Lower leg skin (tissue), 3 donors: ENCODE measurements at regions not wholly inside any gene's neighbourhood (a gene's known extent, or its start where the extent isn't known, plus 50 kb on each side); places are given as distances from the start of the nearest gene placed in this dataset.

Experiments
- POLR2A ChIP-seq, 2 donors: fragments of 450-650 bp; IDR thresholded peaks; one replicate each; pipeline ENCODE4 v1.6.1; 2016 to 2017; ENCODE audit warnings: antibody characterized with exemption in 2 of 2, mild to moderate bottlenecking in 1 of 2, moderate library complexity in 1 of 2
- TF ChIP-seq, protein P1 (sequence below), 3 donors: fragments of 450-650 bp; IDR thresholded peaks; one replicate each; pipeline ENCODE4 v1.5.1; 2016; ENCODE audit warnings: antibody characterized with exemption in 3 of 3, mild to moderate bottlenecking in 3 of 3, moderate library complexity in 2 of 3

DNA sequence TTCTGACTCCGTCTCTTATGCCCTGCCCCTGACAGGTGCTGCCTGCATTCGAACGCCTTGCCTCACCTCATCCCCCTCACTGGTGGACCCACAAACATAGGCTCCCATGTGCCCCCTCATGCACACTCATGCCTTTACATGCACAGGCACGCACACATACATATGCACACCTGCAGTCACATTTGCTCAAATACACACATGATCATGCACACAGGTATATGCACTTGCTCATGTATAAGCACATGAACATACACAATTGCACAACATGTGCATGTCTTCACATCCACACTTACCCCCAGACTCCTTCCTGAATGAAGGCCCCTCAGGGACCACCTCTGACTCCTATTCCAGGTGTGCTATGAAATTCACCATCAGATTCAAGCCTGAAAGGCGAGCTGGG, 506.9 kb downstream of the PTPRU start:
- TF ChIP-seq, protein P1, sequence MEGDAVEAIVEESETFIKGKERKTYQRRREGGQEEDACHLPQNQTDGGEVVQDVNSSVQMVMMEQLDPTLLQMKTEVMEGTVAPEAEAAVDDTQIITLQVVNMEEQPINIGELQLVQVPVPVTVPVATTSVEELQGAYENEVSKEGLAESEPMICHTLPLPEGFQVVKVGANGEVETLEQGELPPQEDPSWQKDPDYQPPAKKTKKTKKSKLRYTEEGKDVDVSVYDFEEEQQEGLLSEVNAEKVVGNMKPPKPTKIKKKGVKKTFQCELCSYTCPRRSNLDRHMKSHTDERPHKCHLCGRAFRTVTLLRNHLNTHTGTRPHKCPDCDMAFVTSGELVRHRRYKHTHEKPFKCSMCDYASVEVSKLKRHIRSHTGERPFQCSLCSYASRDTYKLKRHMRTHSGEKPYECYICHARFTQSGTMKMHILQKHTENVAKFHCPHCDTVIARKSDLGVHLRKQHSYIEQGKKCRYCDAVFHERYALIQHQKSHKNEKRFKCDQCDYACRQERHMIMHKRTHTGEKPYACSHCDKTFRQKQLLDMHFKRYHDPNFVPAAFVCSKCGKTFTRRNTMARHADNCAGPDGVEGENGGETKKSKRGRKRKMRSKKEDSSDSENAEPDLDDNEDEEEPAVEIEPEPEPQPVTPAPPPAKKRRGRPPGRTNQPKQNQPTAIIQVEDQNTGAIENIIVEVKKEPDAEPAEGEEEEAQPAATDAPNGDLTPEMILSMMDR (IDR thresholded peaks at IDR 0.05): no peak
- no peak for TF ChIP-seq POLR2A (IDR thresholded peaks at IDR 0.05)
